Stimulated activated effector memory CD8-positive, alpha-beta T cell treated with anti-CD3 and anti-CD28 coated beads, Interleukin-12 subunit alpha, Interleukin-12 subunit beta, amount 100 ng/mL, for 72 hours (primary cell): ENCODE measurements at regions not wholly inside any gene's neighbourhood (a gene's known extent, or its start where the extent isn't known, plus 50 kb on each side); places are given as distances from the start of the nearest gene placed in this dataset.
A peak's percentile ranks its signal among the peaks of the same experiment; 100 is the strongest.
"Not testable (repeated sequence)": the region's sequence is repeated elsewhere in the genome, so short reads cannot be mapped to it uniquely, and the experiment has no call there.

Source experiments
- ATAC-seq: fragments of 150-1000 bp; cut with Tn5 transposase; 2 replicates; pipeline ENCODE4 v1.10.0; 2021
- DNase-seq, 2 donors: peaks; one replicate each; pipeline ENCODE4 v3.0.0; 2021 to 2022; ENCODE audit warnings: low spot score in 2 of 2
- H3K27ac Mint-ChIP-seq: one replicate; pipeline ENCODE4 v1.8.0; 2022; ENCODE audit warnings: mild to moderate bottlenecking, mixed read lengths
- H3K36me3 Mint-ChIP-seq: one replicate; pipeline ENCODE4 v1.8.0; 2022; ENCODE audit warnings: mild to moderate bottlenecking, mixed read lengths
- H3K4me1 Mint-ChIP-seq: one replicate; pipeline ENCODE4 v1.8.0; 2022; ENCODE audit warnings: mixed read lengths
- H3K4me3 Mint-ChIP-seq: one replicate; pipeline ENCODE4 v1.8.0; 2022; ENCODE audit warnings: mild to moderate bottlenecking, mixed read lengths
- H3K9me3 Mint-ChIP-seq: one replicate; pipeline ENCODE4 v1.8.0; 2022; ENCODE audit warnings: mixed read lengths

- H3K36me3 Mint-ChIP-seq = no peaks in the 10 kb centered on the region
- H3K4me1 Mint-ChIP-seq = no peaks in the 10 kb centered on the region
- no peak overlapping the region for H3K4me3 Mint-ChIP-seq
- DNase-seq (no peak), ATAC-seq (no peak)
- H3K9me3 Mint-ChIP-seq = no peaks in the 10 kb centered on the region
- no peak overlapping the region for H3K27ac Mint-ChIP-seq
These were observed 71.9 kb downstream of the DYNAP start for GRCh38 chr18:54662986-54663385.

- ATAC-seq, H3K9me3 Mint-ChIP-seq, DNase-seq, H3K36me3 Mint-ChIP-seq, H3K4me1 Mint-ChIP-seq, H3K27ac Mint-ChIP-seq, H3K4me3 Mint-ChIP-seq: not testable (repeated sequence)
These were observed 78.7 kb downstream of the DYNAP start for GRCh38 chr18:54669701-54670100.

- no peak overlapping the region for H3K4me3 Mint-ChIP-seq
- no peaks in the 10 kb centered on the region for H3K36me3 Mint-ChIP-seq
- no peak overlapping the region for H3K27ac Mint-ChIP-seq
- no peaks in the 10 kb centered on the region for H3K9me3 Mint-ChIP-seq
- no peak for ATAC-seq
- H3K4me1 Mint-ChIP-seq = no peaks in the 10 kb centered on the region
- no peak for DNase-seq
These were observed 80.3 kb downstream of the DYNAP start for GRCh38 chr18:54671291-54671881.

- Mint-ChIP-seq H3K4me1 (no peaks in the 10 kb centered on the region), H3K4me3 (no peak overlapping the region), H3K36me3 (no peaks in the 10 kb centered on the region), H3K9me3 (no peaks in the 10 kb centered on the region), H3K27ac (no peak overlapping the region)
- ATAC-seq = peak; percentile 68
- no peak for DNase-seq
These were observed 81.1 kb downstream of the DYNAP start for GRCh38 chr18:54672109-54672508.

- H3K4me1 Mint-ChIP-seq = no peaks in the 10 kb centered on the region
- H3K4me3 Mint-ChIP-seq = no peak overlapping the region
- H3K27ac Mint-ChIP-seq = no peak overlapping the region
- H3K9me3 Mint-ChIP-seq = no peaks in the 10 kb centered on the region
- no peak for DNase-seq
- no peaks in the 10 kb centered on the region for H3K36me3 Mint-ChIP-seq
- no peak for ATAC-seq
These were observed 81.9 kb downstream of the DYNAP start for GRCh38 chr18:54672846-54673475.

- ATAC-seq (no peak), DNase-seq (no peak)
- no peaks in the 10 kb centered on the region for H3K9me3 Mint-ChIP-seq
- H3K27ac Mint-ChIP-seq = no peak overlapping the region
- no peaks in the 10 kb centered on the region for H3K36me3 Mint-ChIP-seq
- H3K4me1 Mint-ChIP-seq = no peaks in the 10 kb centered on the region
- no peak overlapping the region for H3K4me3 Mint-ChIP-seq
These were observed 82.9 kb downstream of the DYNAP start for GRCh38 chr18:54673936-54674335.

- H3K4me3 Mint-ChIP-seq = no peak overlapping the region
- H3K27ac Mint-ChIP-seq = no peak overlapping the region
- DNase-seq (no peak), ATAC-seq (no peak)
- no peaks in the 10 kb centered on the region for H3K4me1 Mint-ChIP-seq
- no peaks in the 10 kb centered on the region for H3K36me3 Mint-ChIP-seq
- H3K9me3 Mint-ChIP-seq = no peaks in the 10 kb centered on the region
These were observed 84.0 kb downstream of the DYNAP start for GRCh38 chr18:54675076-54675475.

- H3K4me3 Mint-ChIP-seq = no peak overlapping the region
- no peaks in the 10 kb centered on the region for H3K36me3 Mint-ChIP-seq
- H3K9me3 Mint-ChIP-seq = no peaks in the 10 kb centered on the region
- ATAC-seq (peak; percentile 54), DNase-seq (no peak)
- no peaks in the 10 kb centered on the region for H3K4me1 Mint-ChIP-seq
- H3K27ac Mint-ChIP-seq = no peak overlapping the region
These were observed 88.5 kb downstream of the DYNAP start for GRCh38 chr18:54679318-54680149.

GRCh38 chr18:54684784-54685183 lies 93.7 kb downstream of the DYNAP start:
- Mint-ChIP-seq H3K4me3 (no peak overlapping the region), H3K4me1 (no peaks in the 10 kb centered on the region), H3K27ac (no peak overlapping the region), H3K36me3 (no peaks in the 10 kb centered on the region), H3K9me3 (no peaks in the 10 kb centered on the region)
- DNase-seq (no peak), ATAC-seq (no peak)

- Mint-ChIP-seq H3K27ac (no peak overlapping the region), H3K4me1 (no peaks in the 10 kb centered on the region), H3K9me3 (no peaks in the 10 kb centered on the region), H3K36me3 (no peaks in the 10 kb centered on the region), H3K4me3 (no peak overlapping the region)
- DNase-seq = no peak
- ATAC-seq = no peak
These were observed 98.3 kb downstream of the DYNAP start for GRCh38 chr18:54689319-54689718.

- DNase-seq (no peak), ATAC-seq (no peak)
- Mint-ChIP-seq H3K9me3 (no peaks in the 10 kb centered on the region), H3K4me3 (no peak overlapping the region), H3K4me1 (no peaks in the 10 kb centered on the region), H3K36me3 (no peaks in the 10 kb centered on the region), H3K27ac (no peak overlapping the region)
These were observed 99.2 kb downstream of the DYNAP start for GRCh38 chr18:54690198-54690597.

GRCh38 chr18:54692463-54692862 lies 101.4 kb downstream of the DYNAP start:
- no peaks in the 10 kb centered on the region for H3K36me3 Mint-ChIP-seq
- no peaks in the 10 kb centered on the region for H3K9me3 Mint-ChIP-seq
- no peaks in the 10 kb centered on the region for H3K4me1 Mint-ChIP-seq
- no peak for DNase-seq
- no peak overlapping the region for H3K27ac Mint-ChIP-seq
- H3K4me3 Mint-ChIP-seq = no peak overlapping the region
- no peak for ATAC-seq

- H3K27ac Mint-ChIP-seq = no peak overlapping the region
- no peaks in the 10 kb centered on the region for H3K4me1 Mint-ChIP-seq
- DNase-seq (no peak), ATAC-seq (no peak)
- H3K9me3 Mint-ChIP-seq = no peaks in the 10 kb centered on the region
- H3K4me3 Mint-ChIP-seq = no peak overlapping the region
- H3K36me3 Mint-ChIP-seq = no peaks in the 10 kb centered on the region
These were observed 105.7 kb downstream of the DYNAP start for GRCh38 chr18:54696616-54697293.

- no peak overlapping the region for H3K27ac Mint-ChIP-seq
These were observed 109.5 kb downstream of the DYNAP start for GRCh38 chr18:54700580-54700979.

GRCh38 chr18:54702686-54703085 lies 111.6 kb downstream of the DYNAP start:
- H3K27ac Mint-ChIP-seq = no peak overlapping the region
- no peaks in the 10 kb centered on the region for H3K36me3 Mint-ChIP-seq
- no peak for ATAC-seq
- no peaks in the 10 kb centered on the region for H3K4me1 Mint-ChIP-seq
- H3K4me3 Mint-ChIP-seq = no peak overlapping the region
- DNase-seq = no peak
- no peaks in the 10 kb centered on the region for H3K9me3 Mint-ChIP-seq

More at GRCh38 chr18:54700580-54700979, 109.5 kb downstream of the DYNAP start:
- DNase-seq (no peak), ATAC-seq (no peak)
- H3K36me3 Mint-ChIP-seq = no peaks in the 10 kb centered on the region
- no peak overlapping the region for H3K4me3 Mint-ChIP-seq
- no peaks in the 10 kb centered on the region for H3K4me1 Mint-ChIP-seq
- H3K9me3 Mint-ChIP-seq = no peaks in the 10 kb centered on the region
